HEK293 (cell line): ENCODE measurements at regions not wholly inside any gene's neighbourhood (a gene's known extent, or its start where the extent isn't known, plus 50 kb on each side); places are given as distances from the start of the nearest gene placed in this dataset.

Source experiments
- CTCF ChIA-PET: fragments of 350-600 bp; formaldehyde crosslinking; extraction: SDS; loops from one replicate; lab custom pipeline; 2021; ENCODE audit warnings: antibody characterized with exemption; lab: Yijun Ruan, JAX
- POLR2A ChIA-PET: fragments of 300-600 bp; formaldehyde crosslinking; extraction: SDS; loops from one replicate; lab custom pipeline; 2020; ENCODE audit warnings: antibody characterized with exemption, inconsistent platforms; lab: Yijun Ruan, JAX
- H3K27ac ChIP-seq: fragments of 200-500 bp; sonication (Bioruptor generic); 2 replicates; pipeline ENCODE4 v1.5.1; 2014; ENCODE audit warnings: low read depth, low read length, control low read depth, inconsistent platforms; ENCODE audit errors: extremely low read depth
- H3K36me3 ChIP-seq, 2 experiments: fragments of 200-500 bp in 1 of 2; sonication (Bioruptor generic) in 1 of 2; 1 replicate in 1 of 2; 2 replicates in 1 of 2; pipeline ENCODE4 v1.5.1; 2014 to 2017; ENCODE audit warnings: inconsistent platforms in 2 of 2, low read length in 2 of 2; ENCODE audit not compliant: control insufficient read depth in 2 of 2, insufficient read depth in 1 of 2
- H3K4me1 ChIP-seq: fragments of 200-500 bp; sonication (Bioruptor generic); 2 replicates; pipeline ENCODE4 v1.5.1; 2014; ENCODE audit warnings: mild to moderate bottlenecking, low read length, inconsistent platforms; ENCODE audit not compliant: control insufficient read depth, insufficient read depth
- H3K4me3 ChIP-seq: 2 replicates; pipeline ENCODE4 v1.5.1; 2011; ENCODE audit warnings: low read depth, mild to moderate bottlenecking, control low read depth, low read length, moderate library complexity
- H3K9me3 ChIP-seq: fragments of 200-500 bp; sonication (Bioruptor generic); 2 replicates; pipeline ENCODE4 v1.5.1; 2014; ENCODE audit warnings: low read depth, low read length, inconsistent platforms; ENCODE audit not compliant: control insufficient read depth, insufficient read depth
- HOXA7 ChIP-seq: sonication (generic); formaldehyde crosslinking; IDR thresholded peaks from 2 replicates; pipeline ENCODE4 v1.8.1; 2022; ENCODE audit warnings: missing genetic modification reagents, borderline replicate concordance
- HOXD13 ChIP-seq: sonication (generic); formaldehyde crosslinking; IDR thresholded peaks from 2 replicates; pipeline ENCODE4 v1.8.0; 2022; ENCODE audit warnings: missing genetic modification reagents, borderline replicate concordance
- KLF1 ChIP-seq: fragments of 450-650 bp; formaldehyde crosslinking; IDR thresholded peaks from 2 replicates; pipeline ENCODE4 v1.5.1; 2016; ENCODE audit warnings: missing biosample characterization, missing genetic modification characterization
- KLF9 ChIP-seq: fragments of 450-650 bp; formaldehyde crosslinking; IDR thresholded peaks from 2 replicates; pipeline ENCODE4 v1.5.1; 2016; ENCODE audit warnings: missing biosample characterization, missing genetic modification characterization, low read depth
- MYNN ChIP-seq: fragments of 450-650 bp; formaldehyde crosslinking; IDR thresholded peaks from 2 replicates; pipeline ENCODE4 v1.5.1; 2016; ENCODE audit warnings: missing biosample characterization, missing genetic modification characterization, borderline replicate concordance
- MZF1 ChIP-seq: fragments of 450-650 bp; formaldehyde crosslinking; IDR thresholded peaks from 2 replicates; pipeline ENCODE4 v1.5.1; 2017; ENCODE audit warnings: missing biosample characterization, missing genetic modification characterization, borderline replicate concordance
- SCRT1 ChIP-seq: fragments of 450-650 bp; formaldehyde crosslinking; IDR thresholded peaks from 2 replicates; pipeline ENCODE4 v1.5.1; 2016; ENCODE audit warnings: missing biosample characterization, missing genetic modification characterization, borderline replicate concordance
- SP2 ChIP-seq: fragments of 450-650 bp; formaldehyde crosslinking; IDR thresholded peaks from 2 replicates; pipeline ENCODE4 v1.5.1; 2016; ENCODE audit warnings: missing biosample characterization, missing genetic modification characterization
- SP7 ChIP-seq: fragments of 450-650 bp; formaldehyde crosslinking; IDR thresholded peaks from 2 replicates; pipeline ENCODE4 v1.5.1; 2016; ENCODE audit warnings: missing biosample characterization, missing genetic modification characterization
- ZBTB17 ChIP-seq: fragments of 450-650 bp; formaldehyde crosslinking; IDR thresholded peaks from 2 replicates; pipeline ENCODE4 v1.5.1; 2016; ENCODE audit warnings: missing biosample characterization, missing genetic modification characterization
- ZBTB48 ChIP-seq: fragments of 450-650 bp; formaldehyde crosslinking; IDR thresholded peaks from 2 replicates; pipeline ENCODE4 v1.5.1; 2016; ENCODE audit warnings: missing biosample characterization, missing genetic modification characterization
- ZFP3 ChIP-seq: fragments of 450-650 bp; formaldehyde crosslinking; IDR thresholded peaks from 2 replicates; pipeline ENCODE4 v1.5.1; 2016; ENCODE audit warnings: low read depth, missing biosample characterization, missing genetic modification characterization
- ZFP41 ChIP-seq: fragments of 450-650 bp; formaldehyde crosslinking; IDR thresholded peaks from 2 replicates; pipeline ENCODE4 v1.5.1; 2016; ENCODE audit warnings: missing biosample characterization, missing genetic modification characterization, borderline replicate concordance
- ZNF10 ChIP-seq: fragments of 450-650 bp; formaldehyde crosslinking; IDR thresholded peaks from 2 replicates; pipeline ENCODE4 v1.5.1; 2017; ENCODE audit warnings: missing biosample characterization, missing genetic modification characterization
- ZNF112 ChIP-seq: fragments of 450-650 bp; formaldehyde crosslinking; IDR thresholded peaks from 2 replicates; pipeline ENCODE4 v1.5.0; 2017; ENCODE audit warnings: missing biosample characterization, missing genetic modification characterization
- ZNF146 ChIP-seq: fragments of 450-650 bp; formaldehyde crosslinking; IDR thresholded peaks from 2 replicates; pipeline ENCODE4 v1.5.1; 2016; ENCODE audit warnings: missing biosample characterization, missing genetic modification characterization
- ZNF157 ChIP-seq: fragments of 450-650 bp; formaldehyde crosslinking; IDR thresholded peaks from 2 replicates; pipeline ENCODE4 v1.5.1; 2016; ENCODE audit warnings: missing biosample characterization, missing genetic modification characterization
- ZNF174 ChIP-seq: fragments of 450-650 bp; formaldehyde crosslinking; IDR thresholded peaks from 2 replicates; pipeline ENCODE4 v1.5.0; 2017; ENCODE audit warnings: missing biosample characterization, mild to moderate bottlenecking, missing genetic modification characterization
- ZNF175 ChIP-seq: fragments of 450-650 bp; formaldehyde crosslinking; IDR thresholded peaks from 2 replicates; pipeline ENCODE4 v1.5.1; 2016; ENCODE audit warnings: missing biosample characterization, missing genetic modification characterization
- ZNF239 ChIP-seq: fragments of 450-650 bp; formaldehyde crosslinking; IDR thresholded peaks from 2 replicates; pipeline ENCODE4 v1.5.1; 2016; ENCODE audit warnings: missing biosample characterization, missing genetic modification characterization
- ZNF416 ChIP-seq: fragments of 450-650 bp; formaldehyde crosslinking; IDR thresholded peaks from 2 replicates; pipeline ENCODE4 v1.5.1; 2016; ENCODE audit warnings: missing biosample characterization, missing genetic modification characterization
- ZNF555 ChIP-seq: fragments of 450-650 bp; formaldehyde crosslinking; conservative IDR thresholded peaks from 2 replicates; pipeline ENCODE4 v1.5.1; 2017; ENCODE audit warnings: missing biosample characterization, mild to moderate bottlenecking, missing genetic modification characterization, inconsistent platforms
- ZNF571 ChIP-seq: fragments of 450-650 bp; formaldehyde crosslinking; IDR thresholded peaks from 2 replicates; pipeline ENCODE4 v1.5.0; 2017; ENCODE audit warnings: missing biosample characterization, missing genetic modification characterization
- ZNF626 ChIP-seq: fragments of 450-650 bp; sonication (Bioruptor Pico); formaldehyde crosslinking; IDR thresholded peaks from 2 replicates; pipeline ENCODE4 v1.5.1; 2018; ENCODE audit warnings: missing biosample characterization, missing genetic modification characterization, inconsistent platforms
- ZNF654 ChIP-seq: fragments of 450-650 bp; formaldehyde crosslinking; IDR thresholded peaks from 2 replicates; pipeline ENCODE4 v1.5.1; 2016; ENCODE audit warnings: low read depth, missing biosample characterization, missing genetic modification characterization
- ZNF843 ChIP-seq: fragments of 450-650 bp; formaldehyde crosslinking; IDR thresholded peaks from 2 replicates; pipeline ENCODE4 v1.5.1; 2016; ENCODE audit warnings: missing biosample characterization, missing genetic modification characterization
- TF ChIP-seq, protein P1 (sequence below): fragments of 450-650 bp; formaldehyde crosslinking; IDR thresholded peaks from 2 replicates; pipeline ENCODE4 v1.5.1; 2016; ENCODE audit warnings: missing biosample characterization, missing genetic modification characterization
- TF ChIP-seq, protein P2 (sequence below): fragments of 450-650 bp; formaldehyde crosslinking; IDR thresholded peaks from 2 replicates; pipeline ENCODE4 v1.5.1; 2017; ENCODE audit warnings: missing biosample characterization, missing genetic modification characterization
- TF ChIP-seq, protein P3 (sequence below): fragments of 450-650 bp; formaldehyde crosslinking; IDR thresholded peaks from 2 replicates; pipeline ENCODE4 v1.5.1; 2016; ENCODE audit warnings: missing biosample characterization, missing genetic modification characterization
- TF ChIP-seq, protein P4 (sequence below): fragments of 450-650 bp; formaldehyde crosslinking; IDR thresholded peaks from 2 replicates; pipeline ENCODE4 v1.5.1; 2016; ENCODE audit warnings: missing biosample characterization, missing genetic modification characterization

DNA sequence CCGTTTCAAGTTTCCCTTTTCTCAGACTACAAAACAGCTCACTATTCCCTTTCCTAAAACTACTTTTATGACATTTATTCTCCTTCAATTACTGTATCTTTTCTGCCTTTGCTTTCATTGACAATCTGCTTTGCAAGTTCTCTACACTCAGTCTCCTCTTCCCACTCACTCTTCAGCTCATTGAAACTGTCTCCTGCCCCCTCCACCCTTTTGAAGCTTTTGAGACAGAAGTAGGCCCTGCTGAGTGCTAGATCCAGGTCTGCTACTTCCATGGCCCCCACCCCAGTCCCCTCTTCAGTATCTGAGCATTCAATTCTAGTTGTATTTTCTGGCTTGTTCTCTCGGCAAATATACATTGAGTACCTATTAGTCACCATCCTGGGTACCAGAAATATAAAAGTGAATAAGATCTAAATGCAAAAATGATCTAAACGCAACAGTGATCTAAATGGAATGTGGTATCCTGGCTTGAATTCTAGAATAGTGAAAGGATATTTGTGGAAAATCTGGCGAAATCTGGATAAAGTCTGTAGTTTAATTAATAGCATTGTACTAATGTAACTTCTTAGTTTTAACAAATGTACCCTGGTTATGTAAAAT lies 58.4 kb downstream of the OR2K2 start:
- no peaks in the 10 kb centered on the region for H3K4me1 ChIP-seq
- ChIA-PET POLR2A (no interaction called here), CTCF (interaction anchor here (0.6 kb wide), 1 partner anchor 81 kb away, joined by 4 read pairs; no protein-coding TSS in a partner anchor)
- no peak overlapping the region for H3K27ac ChIP-seq
- no peak overlapping the region for H3K4me3 ChIP-seq
- H3K9me3 ChIP-seq: no peaks in the 10 kb centered on the region
- TF ChIP-seq, protein P1, sequence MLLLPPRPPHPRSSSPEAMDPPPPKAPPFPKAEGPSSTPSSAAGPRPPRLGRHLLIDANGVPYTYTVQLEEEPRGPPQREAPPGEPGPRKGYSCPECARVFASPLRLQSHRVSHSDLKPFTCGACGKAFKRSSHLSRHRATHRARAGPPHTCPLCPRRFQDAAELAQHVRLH (tag by site-specific recombination): no peak
- no peak for TF ChIP-seq MZF1 (tag by site-specific recombination)
- TF ChIP-seq KLF1 (tag by site-specific recombination): no peak
- TF ChIP-seq ZBTB17 (tag by site-specific recombination): no peak
- TF ChIP-seq, protein P2, sequence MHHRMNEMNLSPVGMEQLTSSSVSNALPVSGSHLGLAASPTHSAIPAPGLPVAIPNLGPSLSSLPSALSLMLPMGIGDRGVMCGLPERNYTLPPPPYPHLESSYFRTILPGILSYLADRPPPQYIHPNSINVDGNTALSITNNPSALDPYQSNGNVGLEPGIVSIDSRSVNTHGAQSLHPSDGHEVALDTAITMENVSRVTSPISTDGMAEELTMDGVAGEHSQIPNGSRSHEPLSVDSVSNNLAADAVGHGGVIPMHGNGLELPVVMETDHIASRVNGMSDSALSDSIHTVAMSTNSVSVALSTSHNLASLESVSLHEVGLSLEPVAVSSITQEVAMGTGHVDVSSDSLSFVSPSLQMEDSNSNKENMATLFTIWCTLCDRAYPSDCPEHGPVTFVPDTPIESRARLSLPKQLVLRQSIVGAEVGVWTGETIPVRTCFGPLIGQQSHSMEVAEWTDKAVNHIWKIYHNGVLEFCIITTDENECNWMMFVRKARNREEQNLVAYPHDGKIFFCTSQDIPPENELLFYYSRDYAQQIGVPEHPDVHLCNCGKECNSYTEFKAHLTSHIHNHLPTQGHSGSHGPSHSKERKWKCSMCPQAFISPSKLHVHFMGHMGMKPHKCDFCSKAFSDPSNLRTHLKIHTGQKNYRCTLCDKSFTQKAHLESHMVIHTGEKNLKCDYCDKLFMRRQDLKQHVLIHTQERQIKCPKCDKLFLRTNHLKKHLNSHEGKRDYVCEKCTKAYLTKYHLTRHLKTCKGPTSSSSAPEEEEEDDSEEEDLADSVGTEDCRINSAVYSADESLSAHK (tag by site-specific recombination): no peak
- no peak for TF ChIP-seq ZNF112 (tag by site-specific recombination)
- no peak for TF ChIP-seq ZBTB48 (tag by site-specific recombination)
- TF ChIP-seq ZNF175 (tag by site-specific recombination): no peak
- no peak for TF ChIP-seq MYNN (tag by site-specific recombination)
- TF ChIP-seq ZFP41 (tag by site-specific recombination): no peak
- TF ChIP-seq ZNF555 (tag by site-specific recombination): no peak
- TF ChIP-seq, protein P3, sequence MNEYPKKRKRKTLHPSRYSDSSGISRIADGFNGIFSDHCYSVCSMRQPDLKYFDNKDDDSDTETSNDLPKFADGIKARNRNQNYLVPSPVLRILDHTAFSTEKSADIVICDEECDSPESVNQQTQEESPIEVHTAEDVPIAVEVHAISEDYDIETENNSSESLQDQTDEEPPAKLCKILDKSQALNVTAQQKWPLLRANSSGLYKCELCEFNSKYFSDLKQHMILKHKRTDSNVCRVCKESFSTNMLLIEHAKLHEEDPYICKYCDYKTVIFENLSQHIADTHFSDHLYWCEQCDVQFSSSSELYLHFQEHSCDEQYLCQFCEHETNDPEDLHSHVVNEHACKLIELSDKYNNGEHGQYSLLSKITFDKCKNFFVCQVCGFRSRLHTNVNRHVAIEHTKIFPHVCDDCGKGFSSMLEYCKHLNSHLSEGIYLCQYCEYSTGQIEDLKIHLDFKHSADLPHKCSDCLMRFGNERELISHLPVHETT: no peak
- no peak for TF ChIP-seq SP2 (tag by site-specific recombination)
- no peak for TF ChIP-seq ZNF626 (tag by site-specific recombination)
- TF ChIP-seq ZNF146: no peak
- TF ChIP-seq SCRT1: no peak
- no peaks in the 10 kb centered on the region for H3K36me3 ChIP-seq

DNA sequence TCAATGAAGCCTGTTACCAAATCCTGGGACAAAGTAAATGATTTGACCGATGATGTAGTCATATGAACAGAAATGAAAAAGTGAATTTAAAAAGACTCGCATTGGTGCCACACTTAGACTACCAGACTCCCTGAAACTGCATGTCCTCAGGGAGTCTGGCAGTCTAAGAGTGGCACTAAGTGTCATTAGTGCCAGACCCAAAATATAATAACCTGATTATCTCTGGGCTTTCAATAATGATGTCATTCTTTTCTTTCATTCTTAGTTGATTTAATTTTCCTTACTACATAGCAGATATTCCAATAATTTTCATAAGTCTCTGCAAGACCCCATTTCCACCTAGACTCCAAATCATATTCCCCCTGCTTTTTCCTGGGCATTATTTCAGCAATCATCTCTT lies 59.0 kb downstream of the OR2K2 start:
- Histone ChIP-seq H3K4me3 (no peak overlapping the region), H3K9me3 (no peaks in the 10 kb centered on the region), H3K36me3 (no peaks in the 10 kb centered on the region), H3K4me1 (no peaks in the 10 kb centered on the region), H3K27ac (no peak overlapping the region)
- POLR2A ChIA-PET: no interaction called here
- CTCF ChIA-PET: interaction anchor here (0.5 to 0.6 kb wide), 2 partner anchors 82 to 119 kb away, joined by 3 to 4 read pairs; no protein-coding TSS in a partner anchor
- TF ChIP-seq ZNF157 (tag by site-specific recombination) (no peak), HOXD13 (no peak), ZNF10 (tag by site-specific recombination) (no peak), ZNF843 (tag by site-specific recombination) (no peak), ZFP3 (no peak), ZNF239 (tag by site-specific recombination) (no peak), ZNF571 (tag by site-specific recombination) (no peak), ZNF174 (tag by site-specific recombination) (no peak), KLF9 (tag by site-specific recombination) (no peak), ZNF416 (no peak), SP7 (no peak), HOXA7 (no peak), ZNF654 (tag by site-specific recombination) (no peak), ZNF146 (no peak), SP2 (tag by site-specific recombination) (no peak)
- TF ChIP-seq, protein P4, sequence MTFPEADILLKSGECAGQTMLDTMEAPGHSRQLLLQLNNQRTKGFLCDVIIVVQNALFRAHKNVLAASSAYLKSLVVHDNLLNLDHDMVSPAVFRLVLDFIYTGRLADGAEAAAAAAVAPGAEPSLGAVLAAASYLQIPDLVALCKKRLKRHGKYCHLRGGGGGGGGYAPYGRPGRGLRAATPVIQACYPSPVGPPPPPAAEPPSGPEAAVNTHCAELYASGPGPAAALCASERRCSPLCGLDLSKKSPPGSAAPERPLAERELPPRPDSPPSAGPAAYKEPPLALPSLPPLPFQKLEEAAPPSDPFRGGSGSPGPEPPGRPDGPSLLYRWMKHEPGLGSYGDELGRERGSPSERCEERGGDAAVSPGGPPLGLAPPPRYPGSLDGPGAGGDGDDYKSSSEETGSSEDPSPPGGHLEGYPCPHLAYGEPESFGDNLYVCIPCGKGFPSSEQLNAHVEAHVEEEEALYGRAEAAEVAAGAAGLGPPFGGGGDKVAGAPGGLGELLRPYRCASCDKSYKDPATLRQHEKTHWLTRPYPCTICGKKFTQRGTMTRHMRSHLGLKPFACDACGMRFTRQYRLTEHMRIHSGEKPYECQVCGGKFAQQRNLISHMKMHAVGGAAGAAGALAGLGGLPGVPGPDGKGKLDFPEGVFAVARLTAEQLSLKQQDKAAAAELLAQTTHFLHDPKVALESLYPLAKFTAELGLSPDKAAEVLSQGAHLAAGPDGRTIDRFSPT: no peak
